GM10248 (cell line): ENCODE measurements at regions not wholly inside any gene's neighbourhood (a gene's known extent, or its start where the extent isn't known, plus 50 kb on each side); places are given as distances from the start of the nearest gene placed in this dataset.

Experiments used
- CTCF ChIA-PET: fragments of 300-600 bp; sonication (Branson Sonifier 250); formaldehyde crosslinking; extraction: SDS; loops from one replicate; lab custom pipeline; 2021; ENCODE audit warnings: antibody characterized with exemption; lab: Yijun Ruan, JAX
- POLR2A ChIA-PET: fragments of 350-650 bp; sonication (Branson Sonifier 250); formaldehyde crosslinking; extraction: SDS; loops from one replicate; lab custom pipeline; 2020; ENCODE audit warnings: antibody characterized with exemption; lab: Yijun Ruan, JAX
- DNase-seq: peaks from one replicate; pipeline ENCODE4 v3.0.0; 2012; ENCODE audit errors: extremely low spot score
- TF ChIP-seq, protein P1 (sequence below): IDR thresholded peaks from 2 replicates; pipeline ENCODE4 v1.5.1; 2012; ENCODE audit warnings: mild to moderate bottlenecking, low read depth; ENCODE audit errors: extremely low read depth, missing control alignments, control extremely low read depth

DNA sequence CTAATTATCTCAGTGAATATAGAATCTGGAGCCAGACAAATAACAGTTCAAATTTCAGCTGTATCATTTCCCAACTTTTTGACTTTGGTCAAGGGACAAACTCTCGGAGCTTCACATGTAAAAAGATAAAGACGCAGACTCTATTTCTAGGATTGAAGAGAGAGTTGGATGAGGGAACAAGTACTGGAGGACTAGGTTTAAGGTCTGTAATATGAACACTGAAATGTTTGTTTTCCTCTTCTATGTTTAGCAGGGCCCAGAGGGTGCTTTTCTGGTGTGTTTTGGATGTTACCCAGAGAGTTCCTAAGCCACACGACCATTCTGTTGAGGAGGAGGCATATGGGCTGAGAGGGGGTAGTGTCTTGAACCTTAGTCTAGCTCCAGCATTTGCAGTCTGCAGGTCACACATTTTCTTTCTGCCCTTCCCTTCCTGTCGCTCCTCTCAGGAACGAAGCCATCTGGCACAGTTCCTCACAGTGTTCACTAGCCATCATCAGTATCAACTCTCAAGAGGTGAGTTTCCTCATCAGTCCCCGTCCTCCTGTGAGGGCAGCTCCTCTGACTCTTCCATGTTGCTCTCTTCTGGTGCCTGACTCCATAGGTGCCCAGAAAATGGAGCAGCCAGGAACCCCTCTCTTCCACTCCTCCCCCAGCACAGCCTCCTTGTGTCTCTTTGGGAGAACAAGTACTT, 250.1 kb downstream of the SQOR start:
- CTCF ChIA-PET = interaction anchor here (0.9 to 2.2 kb wide), 3 partner anchors 9 to 18 kb away, joined by 3 to 5 read pairs (median 3); no protein-coding TSS in a partner anchor
- TF ChIP-seq, protein P1, sequence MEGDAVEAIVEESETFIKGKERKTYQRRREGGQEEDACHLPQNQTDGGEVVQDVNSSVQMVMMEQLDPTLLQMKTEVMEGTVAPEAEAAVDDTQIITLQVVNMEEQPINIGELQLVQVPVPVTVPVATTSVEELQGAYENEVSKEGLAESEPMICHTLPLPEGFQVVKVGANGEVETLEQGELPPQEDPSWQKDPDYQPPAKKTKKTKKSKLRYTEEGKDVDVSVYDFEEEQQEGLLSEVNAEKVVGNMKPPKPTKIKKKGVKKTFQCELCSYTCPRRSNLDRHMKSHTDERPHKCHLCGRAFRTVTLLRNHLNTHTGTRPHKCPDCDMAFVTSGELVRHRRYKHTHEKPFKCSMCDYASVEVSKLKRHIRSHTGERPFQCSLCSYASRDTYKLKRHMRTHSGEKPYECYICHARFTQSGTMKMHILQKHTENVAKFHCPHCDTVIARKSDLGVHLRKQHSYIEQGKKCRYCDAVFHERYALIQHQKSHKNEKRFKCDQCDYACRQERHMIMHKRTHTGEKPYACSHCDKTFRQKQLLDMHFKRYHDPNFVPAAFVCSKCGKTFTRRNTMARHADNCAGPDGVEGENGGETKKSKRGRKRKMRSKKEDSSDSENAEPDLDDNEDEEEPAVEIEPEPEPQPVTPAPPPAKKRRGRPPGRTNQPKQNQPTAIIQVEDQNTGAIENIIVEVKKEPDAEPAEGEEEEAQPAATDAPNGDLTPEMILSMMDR = no peak
- POLR2A ChIA-PET = no interaction called here
- no peak for DNase-seq

DNA sequence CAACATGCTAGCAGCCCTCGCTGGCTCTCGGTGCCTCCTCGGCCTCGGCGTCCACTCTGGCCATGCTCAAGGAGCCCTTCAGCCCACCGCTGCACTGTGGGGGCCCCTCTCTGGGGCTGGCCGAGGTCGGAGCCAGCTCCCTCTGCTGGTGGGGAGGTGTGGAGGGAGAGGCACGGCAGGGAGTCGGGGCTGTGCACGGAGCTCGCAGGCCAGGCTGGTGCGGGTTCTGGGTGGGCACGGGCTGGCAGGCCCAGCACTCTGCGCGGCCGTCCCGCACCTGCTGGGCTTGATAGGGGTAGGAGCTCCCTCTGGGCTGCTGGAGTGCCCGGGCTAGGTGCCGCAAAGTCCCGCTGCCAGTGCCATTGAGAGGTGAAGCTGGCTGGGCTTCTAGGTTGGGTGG, 251.0 kb downstream of the SQOR start:
- CTCF ChIA-PET = interaction anchor here (0.8 to 2.2 kb wide), 3 partner anchors 9 to 14 kb away, joined by 3 to 5 read pairs (median 3); no protein-coding TSS in a partner anchor

DNA sequence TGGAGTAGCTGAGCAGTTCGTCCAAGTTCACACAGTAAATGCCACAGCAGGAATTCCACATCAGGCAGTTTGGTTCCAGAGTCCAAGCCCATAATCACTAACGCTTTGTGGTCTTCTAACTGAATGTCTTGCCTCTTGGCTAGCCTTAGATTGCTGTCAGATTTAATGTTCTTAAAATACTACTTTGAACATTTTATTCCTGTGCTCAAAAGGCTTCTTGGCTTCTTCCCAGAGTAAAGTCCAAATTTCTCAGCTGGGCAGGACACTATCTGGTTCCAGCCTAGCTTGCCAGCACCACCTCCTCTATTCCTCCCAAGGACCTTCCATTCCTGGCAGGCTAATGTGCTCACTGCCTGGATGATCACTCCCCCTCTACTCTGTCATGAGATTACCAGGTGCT, 256.9 kb downstream of the SQOR start:
- no peak for DNase-seq
- ChIA-PET CTCF (no interaction called here), POLR2A (no interaction called here)
- TF ChIP-seq, protein P1 = no peak

More for the DNA sequence above, 251.0 kb downstream of the SQOR start:
- TF ChIP-seq, protein P1 = no peak
- DNase-seq = no peak
- POLR2A ChIA-PET = no interaction called here

DNA sequence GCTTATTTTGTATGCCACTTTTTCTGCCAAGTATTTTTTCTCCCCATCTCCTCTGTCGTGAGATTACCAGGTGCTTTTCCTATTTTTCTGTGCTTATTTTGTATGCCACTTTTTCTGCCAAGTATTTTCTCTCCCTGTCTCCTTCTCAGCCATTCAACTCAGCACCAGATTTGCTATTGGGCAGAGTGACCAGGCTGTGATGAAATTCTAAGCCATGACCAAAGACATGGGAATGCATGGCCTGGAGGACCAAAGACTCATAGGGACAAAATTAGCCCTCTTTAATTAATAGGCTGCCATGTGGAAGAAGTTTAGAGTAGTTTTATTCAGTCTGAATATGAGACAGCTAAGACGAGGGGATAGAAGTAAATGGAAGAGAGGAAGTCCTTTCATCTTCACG, 257.4 kb downstream of the SQOR start:
- TF ChIP-seq, protein P1 = no peak
- DNase-seq = no peak
- ChIA-PET POLR2A (no interaction called here), CTCF (no interaction called here)

DNA sequence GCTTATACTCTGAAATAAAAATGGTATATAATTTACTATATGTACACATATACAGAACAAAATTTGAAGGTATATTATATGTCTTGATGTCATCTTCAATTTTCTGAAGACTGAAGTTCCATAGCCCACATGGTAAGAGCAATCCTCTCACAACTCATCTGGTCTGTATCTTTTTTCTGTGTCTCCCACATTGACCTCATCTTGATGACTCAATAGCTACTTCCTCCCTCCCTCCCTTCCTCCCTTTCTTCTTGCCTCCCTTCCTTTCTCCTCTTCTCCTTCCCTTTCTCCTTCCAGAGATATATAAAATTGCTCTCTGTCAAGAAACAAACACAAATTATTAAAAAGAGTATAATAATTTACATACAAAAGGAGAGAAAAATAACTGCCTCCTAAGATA, 268.5 kb downstream of the SQOR start:
- CTCF ChIA-PET = interaction anchor here (0.9 to 1.0 kb wide), 2 partner anchors 15 to 19 kb away, joined by 3 read pairs; no protein-coding TSS in a partner anchor
- DNase-seq = no peak
- POLR2A ChIA-PET = no interaction called here
- TF ChIP-seq, protein P1 = no peak

DNA sequence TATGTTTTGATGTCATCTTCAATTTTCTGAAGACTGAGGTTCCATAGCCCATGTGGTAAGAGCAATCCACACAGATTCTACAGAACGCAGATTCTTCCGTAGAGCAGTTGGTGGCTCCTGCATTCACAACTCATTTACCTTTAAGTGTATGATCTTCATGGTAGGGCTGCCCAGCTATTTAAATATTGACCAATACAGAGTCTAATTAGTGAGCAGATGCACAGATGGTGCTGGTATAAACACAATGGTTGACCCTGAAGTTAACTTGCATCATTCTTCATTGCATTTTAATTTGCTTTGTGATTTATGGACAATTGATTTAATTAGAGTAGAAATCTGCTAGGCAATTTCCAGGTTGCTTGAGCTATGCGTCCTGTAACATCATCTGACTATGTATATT, 269.2 kb downstream of the SQOR start:
- CTCF ChIA-PET = no interaction called here
- POLR2A ChIA-PET = no interaction called here
- no peak for DNase-seq
- TF ChIP-seq, protein P1 = no peak
